ENCODE measurements at regions not wholly inside any gene's neighbourhood (a gene's known extent, or its start where the extent isn't known, plus 50 kb on each side); places are given as distances from the start of the nearest gene placed in this dataset.

- no peak for TF ChIP-seq ZFX (IDR thresholded peaks at IDR 0.05; ENCODE audit: borderline replicate concordance)
- no peak for TF ChIP-seq CTCF (IDR thresholded peaks at IDR 0.05)
- H3K27ac ChIP-seq: no peak overlapping the region
These were observed 543.5 kb downstream of the ETNK1 start for GRCh38 chr12:23168459-23168858.

- TF ChIP-seq CTCF (IDR thresholded peaks at IDR 0.05): no peak
- no peak for TF ChIP-seq ZFX (IDR thresholded peaks at IDR 0.05; ENCODE audit: borderline replicate concordance)
- no peak overlapping the region for H3K27ac ChIP-seq
These were observed 544.2 kb downstream of the ETNK1 start for GRCh38 chr12:23169012-23169695.

- no peak for TF ChIP-seq ZFX (IDR thresholded peaks at IDR 0.05; ENCODE audit: borderline replicate concordance)
- no peak for TF ChIP-seq CTCF (IDR thresholded peaks at IDR 0.05)
These were observed 544.7 kb downstream of the ETNK1 start for GRCh38 chr12:23169696-23170013.

GRCh38 chr12:23174917-23175316 lies 549.9 kb downstream of the ETNK1 start:
- TF ChIP-seq CTCF (IDR thresholded peaks at IDR 0.05) (no peak), ZFX (IDR thresholded peaks at IDR 0.05; ENCODE audit: borderline replicate concordance) (no peak)
- no peak overlapping the region for H3K27ac ChIP-seq

More at GRCh38 chr12:23169696-23170013, 544.7 kb downstream of the ETNK1 start:
- no peak overlapping the region for H3K27ac ChIP-seq

- H3K27ac ChIP-seq: no peak overlapping the region
- TF ChIP-seq ZFX (IDR thresholded peaks at IDR 0.05; ENCODE audit: borderline replicate concordance) (no peak), CTCF (IDR thresholded peaks at IDR 0.05) (no peak)
These were observed 560.4 kb downstream of the ETNK1 start for GRCh38 chr12:23185346-23185745.

GRCh38 chr12:23186950-23187349 lies 562.0 kb downstream of the ETNK1 start:
- H3K27ac ChIP-seq: no peak overlapping the region
- TF ChIP-seq CTCF (IDR thresholded peaks at IDR 0.05) (no peak), ZFX (IDR thresholded peaks at IDR 0.05; ENCODE audit: borderline replicate concordance) (no peak)

GRCh38 chr12:23193552-23193951 lies 568.6 kb downstream of the ETNK1 start:
- TF ChIP-seq CTCF (IDR thresholded peaks at IDR 0.05) (no peak), ZFX (IDR thresholded peaks at IDR 0.05; ENCODE audit: borderline replicate concordance) (no peak)

More at GRCh38 chr12:23193552-23193951, 568.6 kb downstream of the ETNK1 start:
- H3K27ac ChIP-seq: no peak overlapping the region

All from 22Rv1 (cell line).